Ovary (tissue), 3 donors: ENCODE measurements at regions not wholly inside any gene's neighbourhood (a gene's known extent, or its start where the extent isn't known, plus 50 kb on each side); places are given as distances from the start of the nearest gene placed in this dataset.

Experiments used
- CTCF ChIP-seq, 3 donors: fragments of 450-650 bp in 2 of 3; fragments of 200-600 bp in 1 of 3; IDR thresholded peaks; one replicate each; pipeline versions ENCODE4 v1.5.1 to v1.8.0; 2016 to 2022; ENCODE audit warnings: antibody characterized with exemption in 3 of 3, mild to moderate bottlenecking in 1 of 3
- EP300 ChIP-seq: sonication (generic); formaldehyde crosslinking; IDR thresholded peaks from one replicate; pipeline ENCODE4 v1.6.1; 2017; ENCODE audit warnings: antibody characterized with exemption
- donor health status: DM: no; HTN: no; CAD: no.

DNA sequence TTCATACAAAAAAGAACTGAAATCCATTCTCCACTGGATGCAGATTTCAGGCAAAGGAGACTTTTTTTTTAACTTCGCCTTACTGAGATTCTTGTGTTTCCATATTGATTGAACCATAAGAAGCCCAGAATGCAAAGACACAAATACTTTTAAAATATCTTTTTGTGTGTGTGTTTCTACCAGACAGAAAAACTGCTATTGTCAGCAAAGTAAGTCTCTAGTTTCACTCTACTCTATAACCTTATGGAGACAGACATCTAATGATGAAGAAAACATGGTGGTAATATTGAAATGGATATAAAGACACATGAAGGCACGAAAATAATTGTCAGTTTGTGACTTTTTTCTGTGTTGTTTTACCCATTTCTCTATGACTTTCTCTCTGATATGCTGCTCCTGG, 260.3 kb upstream of the RORB start:
- TF ChIP-seq CTCF (IDR thresholded peaks at IDR 0.05) (no peak), EP300 (no peak)
